ENCODE measurements at regions not wholly inside any gene's neighbourhood (a gene's known extent, or its start where the extent isn't known, plus 50 kb on each side); places are given as distances from the start of the nearest gene placed in this dataset.

- TF ChIP-seq CTCF (IDR thresholded peaks at IDR 0.05) (no peak), POLR2A (IDR thresholded peaks at IDR 0.05; ENCODE audit: low read depth) (no peak), EP300 (IDR thresholded peaks at IDR 0.05) (no peak)
These were observed 290.4 kb upstream of the DYNLRB2 start for GRCh38 chr16:80250381-80250780.

All from esophagus muscularis mucosa (tissue), 4 donors.